AG08395 (cell line): ENCODE measurements at regions not wholly inside any gene's neighbourhood (a gene's known extent, or its start where the extent isn't known, plus 50 kb on each side); places are given as distances from the start of the nearest gene placed in this dataset.
A peak's percentile ranks its signal among the peaks of the same experiment; 100 is the strongest.

ENCODE experiments used
- DNase-seq: peaks from one replicate; pipeline ENCODE4 v3.0.0; 2012; ENCODE audit warnings: mixed read lengths, low spot score

DNA sequence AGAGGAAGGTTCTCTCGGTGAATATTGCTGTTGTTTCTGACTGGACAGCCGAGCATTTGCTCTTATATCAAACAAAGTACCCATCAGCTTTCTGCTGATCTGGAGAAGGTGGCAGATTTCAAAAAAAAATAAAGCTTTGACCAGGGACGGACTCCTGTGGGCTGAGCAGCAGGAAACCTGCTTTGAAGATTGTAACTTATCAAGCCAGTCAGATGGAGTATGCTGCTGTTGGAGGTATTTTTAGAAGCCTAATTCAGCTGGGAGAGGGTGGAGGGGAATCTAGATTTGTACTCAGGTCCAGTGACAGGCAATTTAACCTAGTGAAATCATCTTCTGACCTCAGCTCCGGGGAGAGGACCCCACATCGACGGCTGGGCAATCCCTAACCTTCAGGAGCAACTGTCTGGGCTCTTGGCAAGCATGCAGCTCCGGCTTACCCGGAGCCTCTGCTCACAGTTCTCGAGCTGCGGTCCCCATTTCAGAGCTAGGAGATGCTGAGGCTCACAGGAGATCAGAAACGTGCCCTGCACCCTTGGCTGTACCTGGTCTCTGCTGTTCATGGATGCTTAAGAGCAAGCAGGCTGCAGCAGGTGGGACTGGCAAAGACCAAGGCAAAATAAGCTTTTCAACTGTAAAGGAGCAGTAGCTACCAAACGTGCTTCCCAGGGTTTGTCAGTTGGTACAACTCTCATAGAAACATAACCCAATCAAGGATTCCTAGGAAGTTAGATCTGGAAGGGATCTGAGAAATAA lies 89.3 kb upstream of the ST8SIA2 start:
- no peak for DNase-seq

GRCh38 chr15:92305343-92305742 lies 88.3 kb upstream of the ST8SIA2 start:
- DNase-seq = no peak

DNA sequence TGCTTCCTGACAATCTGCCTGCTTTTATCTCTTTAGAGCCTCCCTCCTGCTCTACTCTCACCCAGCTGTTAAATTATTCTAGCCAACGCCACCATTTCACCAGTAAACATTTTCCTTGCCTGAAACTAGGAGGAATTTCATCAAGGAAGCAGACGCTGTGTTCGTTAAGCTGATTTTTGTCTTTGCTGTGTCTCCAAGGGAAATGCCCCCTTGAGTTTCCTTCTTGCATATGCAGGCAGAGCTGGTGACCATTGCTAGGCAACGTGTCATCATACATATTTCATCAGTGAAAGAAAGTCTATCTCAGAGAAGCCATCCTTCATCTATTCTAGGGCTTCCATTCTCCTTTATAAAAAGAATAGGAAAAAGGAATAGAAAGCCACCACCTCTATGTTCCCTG lies 87.0 kb upstream of the ST8SIA2 start:
- DNase-seq = peak; percentile 8

GRCh38 chr15:92315144-92315543 lies 78.5 kb upstream of the ST8SIA2 start:
- DNase-seq = no peak

DNA sequence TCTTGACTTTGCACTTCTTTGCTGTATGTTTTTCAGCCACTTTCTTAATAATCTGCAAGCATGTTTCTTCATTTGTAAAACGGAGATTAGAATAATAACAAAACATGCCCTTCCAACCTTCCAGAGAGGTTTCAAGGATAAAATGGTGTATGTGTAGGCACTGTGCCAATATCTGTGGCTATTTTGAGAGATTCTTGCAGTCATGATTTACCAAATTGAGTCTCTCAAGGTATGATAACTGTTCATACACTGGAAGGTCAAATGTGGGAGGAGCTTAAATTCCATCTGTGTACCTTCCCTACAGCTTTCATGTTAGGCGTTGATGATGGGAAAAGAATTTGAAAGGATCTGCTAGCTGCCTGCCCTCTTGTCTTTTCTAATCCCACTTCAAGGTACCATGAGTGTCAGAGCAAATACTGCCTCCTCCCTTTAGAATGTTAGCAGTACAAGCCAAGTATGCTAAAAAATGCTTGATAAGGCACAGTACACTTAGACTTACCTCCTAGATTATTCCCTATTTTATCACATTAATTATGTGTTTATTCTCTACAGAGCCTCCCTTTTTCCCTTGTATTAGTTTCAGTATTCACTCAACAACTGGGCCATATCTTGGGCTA lies 78.0 kb upstream of the ST8SIA2 start:
- DNase-seq = no peak

GRCh38 chr15:92316586-92317295 lies 76.9 kb upstream of the ST8SIA2 start:
- DNase-seq = no peak

DNA sequence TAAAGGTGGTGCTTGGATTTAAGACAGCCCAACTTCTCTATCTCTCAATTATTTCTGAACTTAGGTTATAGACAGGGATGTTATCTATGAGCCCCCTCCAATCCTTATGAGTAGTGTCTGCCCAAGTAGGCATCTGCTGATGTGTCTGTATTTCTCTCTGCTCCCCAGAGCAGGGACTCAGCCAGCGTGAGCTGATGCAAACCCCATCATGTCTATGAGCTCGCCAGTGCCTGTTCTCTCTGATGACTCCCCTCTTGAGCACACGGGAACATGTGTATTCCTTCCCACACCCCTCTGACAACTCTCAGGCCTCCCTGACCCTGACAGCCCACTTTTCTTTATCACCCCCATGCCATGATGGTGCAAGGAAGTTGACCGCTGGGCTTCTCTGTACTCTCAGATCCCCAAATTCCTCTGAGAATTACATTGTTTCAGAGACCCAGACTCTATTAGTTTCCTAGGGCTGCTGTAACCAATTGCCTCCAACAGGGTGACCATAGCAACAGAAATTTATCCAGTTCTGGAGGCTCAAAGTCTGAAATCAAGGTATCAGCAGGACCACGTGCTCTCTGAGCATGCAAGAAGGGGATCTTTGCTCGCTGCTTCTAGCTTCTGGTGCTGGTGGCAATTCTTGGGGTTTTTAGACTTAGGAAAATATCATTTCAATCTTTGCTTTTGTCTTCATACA lies 73.5 kb upstream of the ST8SIA2 start:
- no peak for DNase-seq

DNA sequence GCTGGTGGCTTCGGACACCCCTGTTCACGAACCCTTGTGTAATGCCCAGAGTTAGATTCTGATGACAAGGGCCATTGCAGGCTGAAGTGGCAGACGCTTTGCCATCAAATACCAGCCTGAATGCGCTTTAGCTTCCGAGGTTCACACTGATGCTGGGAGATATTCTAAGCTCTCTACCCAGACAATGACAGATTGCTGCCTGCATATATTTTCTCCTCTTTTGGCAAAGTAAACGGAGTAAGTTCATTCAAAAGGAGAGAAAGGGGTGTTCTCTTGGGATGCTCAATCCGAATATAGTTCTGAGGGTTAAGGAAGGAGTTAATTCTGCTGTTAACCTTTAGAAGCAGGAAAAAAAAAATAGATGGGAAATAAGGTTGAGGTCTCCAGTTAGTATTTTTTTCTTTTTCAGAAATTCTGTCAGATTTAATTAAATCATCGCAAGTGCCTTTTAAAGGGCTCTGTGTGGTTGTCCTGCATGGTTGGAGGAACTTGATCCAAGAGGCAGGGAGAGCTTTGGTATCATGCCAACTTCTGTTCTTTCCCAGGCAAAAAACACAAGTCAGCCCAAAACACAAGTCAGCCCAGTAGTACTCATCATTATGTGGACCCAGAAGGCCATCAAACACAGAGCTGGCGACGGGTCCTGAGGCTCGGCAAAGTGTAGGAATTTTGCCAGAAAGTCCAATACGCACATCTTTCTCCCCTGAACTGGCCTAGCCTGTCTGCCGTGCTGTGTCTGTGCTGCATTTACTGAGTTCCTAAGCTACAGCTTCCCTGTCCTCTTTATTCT lies 70.9 kb upstream of the ST8SIA2 start:
- DNase-seq = no peak

- DNase-seq = no peak
Observed at GRCh38 chr15:92323525-92323924, 70.2 kb upstream of the ST8SIA2 start.

GRCh38 chr15:92324101-92324963 lies 69.3 kb upstream of the ST8SIA2 start:
- no peak for DNase-seq

DNA sequence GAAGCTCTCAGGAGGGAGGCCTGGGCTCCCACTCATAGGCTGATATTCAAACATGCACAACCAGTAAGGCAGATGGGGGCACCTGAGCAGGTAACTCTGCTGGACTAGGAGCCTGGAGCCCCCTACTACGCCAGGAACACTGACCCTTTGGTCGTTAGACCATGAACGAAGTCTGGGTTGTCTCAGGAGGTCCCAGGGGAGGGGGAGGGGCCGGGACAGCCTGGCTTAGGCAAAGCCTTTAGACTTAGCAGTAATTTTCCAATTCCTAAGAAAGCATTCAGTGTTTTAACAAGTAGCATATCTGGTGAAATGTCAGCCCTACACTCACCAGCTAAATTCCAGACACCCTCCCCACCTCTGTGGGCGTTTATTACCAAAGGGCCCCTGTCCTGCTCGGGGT lies 67.4 kb upstream of the ST8SIA2 start:
- no peak for DNase-seq

GRCh38 chr15:92327033-92327432 lies 66.6 kb upstream of the ST8SIA2 start:
- DNase-seq = no peak

DNA sequence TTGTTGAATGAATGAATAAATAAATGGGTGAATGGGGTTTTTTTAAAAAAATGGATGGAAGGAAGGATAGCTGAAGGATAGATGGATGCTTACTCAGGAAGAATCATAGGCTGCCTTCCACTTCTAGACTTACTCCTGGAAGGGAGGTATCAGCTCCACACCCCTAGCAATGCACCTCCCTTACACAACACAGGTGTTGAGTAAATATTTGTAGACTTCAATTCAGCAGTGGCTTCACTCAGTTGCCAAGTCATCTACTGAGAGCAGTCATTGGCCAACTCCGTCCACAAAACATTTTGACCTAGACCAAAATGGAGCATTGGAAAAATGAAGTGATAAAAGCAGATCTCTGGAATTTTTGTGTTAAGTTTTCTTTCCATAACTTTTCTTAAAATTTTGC lies 65.5 kb upstream of the ST8SIA2 start:
- DNase-seq = no peak

DNA sequence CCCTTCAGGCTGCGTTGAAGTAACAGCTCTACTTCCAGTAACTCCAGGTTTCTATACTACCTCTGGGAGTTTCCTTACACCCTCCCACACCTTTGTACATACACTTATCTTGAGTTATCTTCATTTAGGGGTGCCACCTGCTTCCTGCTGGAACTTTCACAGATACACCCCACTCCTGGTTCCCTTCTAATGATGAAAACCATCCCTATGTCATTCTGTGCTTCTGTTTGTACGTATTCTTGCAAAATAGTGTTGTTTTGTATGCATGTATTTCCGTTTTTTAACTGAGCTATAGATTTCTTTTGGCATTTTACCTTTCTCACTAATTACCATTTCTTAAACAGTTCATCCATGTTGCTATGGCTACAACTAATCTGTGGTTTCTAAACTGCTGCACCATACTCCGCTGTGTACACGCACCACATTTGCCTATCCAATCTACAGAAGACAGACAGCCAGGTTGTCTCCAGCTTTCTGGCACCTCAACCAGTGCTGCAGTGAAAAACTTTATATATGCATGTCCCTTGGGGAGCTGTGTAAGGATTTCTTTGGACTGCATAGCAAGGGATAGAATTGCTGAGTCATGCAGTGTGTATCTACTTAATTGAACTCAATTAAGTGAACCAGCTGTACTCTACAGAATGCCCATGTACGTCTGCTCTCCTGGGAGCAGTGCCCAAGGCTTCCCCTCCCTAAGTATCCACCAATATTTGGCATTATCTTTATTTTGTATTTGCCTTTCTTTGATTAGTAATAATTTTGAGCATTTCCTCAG lies 61.4 kb upstream of the ST8SIA2 start:
- DNase-seq = no peak

- DNase-seq = no peak
Observed at GRCh38 chr15:92333709-92334108, 60.0 kb upstream of the ST8SIA2 start.

DNA sequence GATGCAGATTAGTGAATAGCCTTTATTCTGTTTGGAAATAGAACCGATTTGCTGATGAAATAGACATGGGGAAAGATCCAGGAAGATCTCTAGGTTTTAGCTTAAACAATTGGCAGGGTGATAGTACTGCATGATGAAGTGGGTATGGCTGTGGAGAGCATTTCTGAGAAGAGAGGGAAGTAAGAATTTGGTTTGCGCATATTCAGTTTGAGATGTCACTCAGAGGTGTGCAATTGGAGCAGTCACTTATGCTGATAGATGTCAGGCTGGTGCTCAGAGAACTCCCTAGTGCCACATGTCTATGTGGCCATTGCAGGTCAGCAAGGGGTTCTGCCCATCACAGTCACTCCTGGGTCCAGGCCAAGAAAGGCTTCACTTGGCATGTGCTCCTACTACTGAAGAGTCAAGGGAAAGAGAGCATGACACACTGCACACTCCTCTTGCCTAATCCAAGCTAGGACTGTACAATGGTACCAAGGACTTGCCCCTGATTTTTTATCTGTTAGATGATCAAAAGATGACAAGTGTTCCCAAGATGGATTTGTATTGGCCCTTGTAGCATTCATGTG lies 57.2 kb upstream of the ST8SIA2 start:
- DNase-seq = no peak

- DNase-seq = no peak
Observed at GRCh38 chr15:92339361-92339760, 54.3 kb upstream of the ST8SIA2 start.
